HG03280 (cell line): ENCODE measurements at regions not wholly inside any gene's neighbourhood (a gene's known extent, or its start where the extent isn't known, plus 50 kb on each side); places are given as distances from the start of the nearest gene placed in this dataset.

Experiments used
- ATAC-seq: cut with Tn5 transposase; IDR thresholded peaks from one replicate; pipeline ENCODE4 v1.9.1; 2021; ENCODE audit warnings: mild to moderate bottlenecking, moderate library complexity; ENCODE audit not compliant: unreplicated experiment

GRCh38 chr2:212638694-212639093 lies 100.1 kb upstream of the ERBB4 start:
- ATAC-seq = no peak

GRCh38 chr2:212628586-212628985 lies 90.0 kb upstream of the ERBB4 start:
- ATAC-seq = no peak

GRCh38 chr2:212626371-212626918 lies 87.8 kb upstream of the ERBB4 start:
- no peak for ATAC-seq

- no peak for ATAC-seq
Observed at GRCh38 chr2:212619954-212620353, 81.4 kb upstream of the ERBB4 start.

GRCh38 chr2:212618636-212619035 lies 80.0 kb upstream of the ERBB4 start:
- no peak for ATAC-seq

GRCh38 chr2:212610872-212611425 lies 72.3 kb upstream of the ERBB4 start:
- no peak for ATAC-seq

GRCh38 chr2:212609479-212609878 lies 70.9 kb upstream of the ERBB4 start:
- no peak for ATAC-seq

- ATAC-seq = no peak
Observed at GRCh38 chr2:212607080-212607479, 68.5 kb upstream of the ERBB4 start.

- no peak for ATAC-seq
Observed at GRCh38 chr2:212606232-212606631, 67.6 kb upstream of the ERBB4 start.

GRCh38 chr2:212596688-212597087 lies 58.1 kb upstream of the ERBB4 start:
- ATAC-seq = no peak

- no peak for ATAC-seq
Observed at GRCh38 chr2:212596276-212596675, 57.7 kb upstream of the ERBB4 start.

- peak; percentile 40 for ATAC-seq
Observed at GRCh38 chr2:212595036-212595654, 56.5 kb upstream of the ERBB4 start.

- no peak for ATAC-seq
Observed at GRCh38 chr2:212592695-212593094, 54.1 kb upstream of the ERBB4 start.
